Ascending aorta (tissue), 2 donors: ENCODE measurements at regions not wholly inside any gene's neighbourhood (a gene's known extent, or its start where the extent isn't known, plus 50 kb on each side); places are given as distances from the start of the nearest gene placed in this dataset.
"Not testable (repeated sequence)": the region's sequence is repeated elsewhere in the genome, so short reads cannot be mapped to it uniquely, and the experiment has no call there.

Experiments
- DNase-seq, 2 donors: peaks; one replicate each; pipeline ENCODE4 v3.0.0-alpha.2; 2019; ENCODE audit warnings: low spot score in 2 of 2
- H3K27ac ChIP-seq, 2 donors: fragments of 200-600 bp; sonication (generic); one replicate each; pipeline ENCODE4 v1.5.1; 2016 to 2017; ENCODE audit warnings: mild to moderate bottlenecking in 1 of 2
- H3K27me3 ChIP-seq: fragments of 200-600 bp; sonication (generic); one replicate; pipeline ENCODE4 v1.5.1; 2017
- H3K36me3 ChIP-seq, 2 donors: fragments of 200-600 bp; sonication (generic); one replicate each; pipeline ENCODE4 v1.5.1; 2016
- H3K4me1 ChIP-seq, 2 donors: fragments of 200-600 bp; sonication (generic); one replicate each; pipeline ENCODE4 v1.5.1; 2016 to 2017; ENCODE audit warnings: mild to moderate bottlenecking in 1 of 2
- H3K4me3 ChIP-seq, 2 donors: fragments of 200-600 bp; sonication (generic); one replicate each; pipeline ENCODE4 v1.5.1; 2016 to 2017; ENCODE audit warnings: mild to moderate bottlenecking in 1 of 2
- H3K9me3 ChIP-seq, 2 donors: fragments of 200-600 bp; sonication (generic); one replicate each; pipeline ENCODE4 v1.5.1; 2016
- CTCF ChIP-seq, 3 experiments: fragments of 200-600 bp in 2 of 3; fragments of 450-650 bp in 1 of 3; sonication (generic) in 2 of 3; IDR thresholded peaks; one replicate each; pipeline ENCODE4 v1.5.1; 2016 to 2019; ENCODE audit warnings: antibody characterized with exemption in 3 of 3, mild to moderate bottlenecking in 1 of 3, moderate library complexity in 1 of 3
- intact Hi-C: fragments of 100-400 bp; cut with DNase I; formaldehyde crosslinking; loops from one replicate; pipeline ENCODE4 v1.15.1; 2023

GRCh38 chr17:72189768-72190593 lies 69.2 kb downstream of the SOX9 start:
- TF ChIP-seq CTCF (IDR thresholded peaks at IDR 0.05): no peak
- Histone ChIP-seq H3K27ac (no peak overlapping the region), H3K27me3 (no peaks in the 10 kb centered on the region), H3K4me3 (no peak overlapping the region), H3K36me3 (no peaks in the 10 kb centered on the region), H3K9me3 (no peaks in the 10 kb centered on the region), H3K4me1 (no peaks in the 10 kb centered on the region)
- intact Hi-C loops: no loop called here
- DNase-seq: no peak

GRCh38 chr17:72191356-72191755 lies 70.5 kb downstream of the SOX9 start:
- no peaks in the 10 kb centered on the region for H3K27me3 ChIP-seq
- H3K36me3 ChIP-seq: no peaks in the 10 kb centered on the region
- no peak for DNase-seq
- TF ChIP-seq CTCF (IDR thresholded peaks at IDR 0.05): no peak
- no peaks in the 10 kb centered on the region for H3K4me1 ChIP-seq
- intact Hi-C loops: no loop called here
- H3K4me3 ChIP-seq: no peak overlapping the region
- H3K9me3 ChIP-seq: no peaks in the 10 kb centered on the region
- no peak overlapping the region for H3K27ac ChIP-seq

DNA sequence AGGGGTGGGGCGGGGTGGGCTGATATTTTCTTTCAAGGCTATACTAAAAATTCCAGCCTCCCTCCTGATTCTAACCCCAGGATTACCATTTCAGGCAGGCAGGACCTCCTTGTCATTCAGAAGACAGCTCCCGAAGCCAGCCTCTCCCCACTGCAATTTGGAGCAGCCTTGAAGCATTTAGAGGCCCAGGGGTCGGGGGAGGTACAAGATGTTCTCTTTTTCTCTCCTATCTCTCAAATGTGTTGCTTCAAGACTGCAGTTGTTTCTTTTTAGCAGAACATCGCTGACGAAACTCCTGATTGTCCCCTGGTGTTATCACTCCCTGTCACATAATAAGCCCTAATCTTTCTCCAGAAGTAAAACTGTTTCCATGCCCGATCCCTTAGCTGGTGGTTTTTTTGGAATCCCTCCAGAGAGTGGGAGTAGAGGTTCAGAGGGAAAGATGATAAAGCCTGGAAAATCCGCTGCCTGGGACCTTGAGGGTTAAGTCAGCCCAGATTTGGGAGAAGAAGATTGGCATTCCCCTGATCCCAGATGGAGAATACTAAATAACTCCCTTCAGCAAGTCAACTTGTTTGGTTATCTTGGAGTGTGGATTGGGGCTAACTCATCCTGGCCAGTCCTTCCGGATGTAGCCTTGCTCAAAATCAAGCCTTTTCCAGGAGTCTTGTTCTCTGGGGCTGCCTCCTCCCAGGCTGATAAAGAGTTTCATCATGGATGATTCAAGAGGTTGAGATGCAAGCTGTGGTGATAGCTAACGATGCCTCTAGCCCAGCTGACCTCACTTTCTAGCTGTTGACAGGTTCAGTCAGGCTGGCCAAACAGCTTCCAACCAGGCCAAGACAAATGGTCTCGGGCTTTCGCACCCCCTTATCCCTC lies 71.3 kb downstream of the SOX9 start:
- intact Hi-C loops: no loop called here
- H3K27ac ChIP-seq: no peak overlapping the region
- TF ChIP-seq CTCF (IDR thresholded peaks at IDR 0.05): no peak

GRCh38 chr17:72192800-72193192 lies 72.0 kb downstream of the SOX9 start:
- H3K9me3 ChIP-seq: no peaks in the 10 kb centered on the region
- no peak for TF ChIP-seq CTCF (IDR thresholded peaks at IDR 0.05)
- intact Hi-C loops: no loop called here
- DNase-seq: peak in 1 of 2 donors; percentile 67
- H3K4me3 ChIP-seq: no peak overlapping the region
- no peak overlapping the region for H3K27ac ChIP-seq
- no peaks in the 10 kb centered on the region for H3K27me3 ChIP-seq
- no peaks in the 10 kb centered on the region for H3K36me3 ChIP-seq
- no peaks in the 10 kb centered on the region for H3K4me1 ChIP-seq

More for the DNA sequence above, 71.3 kb downstream of the SOX9 start:
- H3K27me3 ChIP-seq: no peaks in the 10 kb centered on the region
- no peak overlapping the region for H3K4me3 ChIP-seq
- no peaks in the 10 kb centered on the region for H3K4me1 ChIP-seq
- H3K36me3 ChIP-seq: no peaks in the 10 kb centered on the region
- DNase-seq: peak in 1 of 2 donors; percentile 71
- H3K9me3 ChIP-seq: no peaks in the 10 kb centered on the region

- peak in 1 of 2 donors; percentile 69 for DNase-seq
- Histone ChIP-seq H3K27me3 (no peaks in the 10 kb centered on the region), H3K36me3 (no peaks in the 10 kb centered on the region), H3K4me3 (no peak overlapping the region), H3K27ac (no peak overlapping the region), H3K4me1 (no peaks in the 10 kb centered on the region), H3K9me3 (no peaks in the 10 kb centered on the region)
- intact Hi-C loops: no loop called here
- no peak for TF ChIP-seq CTCF (IDR thresholded peaks at IDR 0.05)
Observed at GRCh38 chr17:72193391-72194106, 72.7 kb downstream of the SOX9 start.

DNA sequence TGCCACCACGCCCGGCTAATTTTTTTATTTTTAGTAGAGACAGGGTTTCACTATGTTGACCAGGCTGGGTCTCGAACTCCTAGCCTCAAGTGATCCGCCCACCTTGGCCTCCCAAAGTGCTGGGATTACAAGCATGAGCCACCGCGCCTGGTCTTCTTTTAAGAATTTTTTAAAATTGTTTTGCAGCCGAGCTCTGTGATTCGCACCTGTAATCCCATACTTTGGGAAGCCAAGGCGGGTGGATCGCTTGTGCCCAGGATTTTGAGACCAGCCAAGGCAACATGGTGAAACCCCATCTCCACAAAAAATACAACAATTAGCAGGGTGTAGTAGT lies 73.3 kb downstream of the SOX9 start:
- H3K9me3 ChIP-seq, DNase-seq, H3K4me3 ChIP-seq, H3K4me1 ChIP-seq, H3K27me3 ChIP-seq, intact Hi-C loops, H3K27ac ChIP-seq, H3K36me3 ChIP-seq: not testable (repeated sequence)
